Upper lobe of right lung (tissue), 1 donor: ENCODE measurements at regions not wholly inside any gene's neighbourhood (a gene's known extent, or its start where the extent isn't known, plus 50 kb on each side); places are given as distances from the start of the nearest gene placed in this dataset.

Experiments
- ATAC-seq: fragments of 200-7000 bp; cut with Tn5 transposase; one replicate; pipeline ENCODE4 v1.9.1; 2020; ENCODE audit warnings: mild to moderate bottlenecking, moderate library complexity
- DNase-seq: peaks from one replicate; pipeline ENCODE4 v3.0.0-alpha.2; 2020
- H3K27ac ChIP-seq: fragments of 200-600 bp; one replicate; pipeline ENCODE4 v1.8.0; 2022
- H3K27me3 ChIP-seq: fragments of 200-600 bp; one replicate; pipeline ENCODE4 v1.8.0; 2022; ENCODE audit warnings: mild to moderate bottlenecking
- H3K36me3 ChIP-seq: fragments of 200-600 bp; one replicate; pipeline ENCODE4 v1.8.0; 2022
- H3K4me1 ChIP-seq: fragments of 200-600 bp; one replicate; pipeline ENCODE4 v1.8.0; 2022
- H3K4me3 ChIP-seq: fragments of 200-600 bp; one replicate; pipeline ENCODE4 v1.8.0; 2022; ENCODE audit warnings: mild to moderate bottlenecking
- H3K9me3 ChIP-seq: fragments of 200-600 bp; one replicate; pipeline ENCODE4 v1.8.0; 2022
- intact Hi-C: fragments of 100-400 bp; cut with DNase I; formaldehyde crosslinking; loops from one replicate; pipeline ENCODE4 v1.11.0; 2022
- TF ChIP-seq, protein P1 (sequence below): fragments of 200-600 bp; IDR thresholded peaks from one replicate; pipeline ENCODE4 v1.8.0; 2022; ENCODE audit warnings: antibody characterized with exemption
- donor health status: DM: no; HTN: yes; CAD: no; lungs with severe emphysema.

DNA sequence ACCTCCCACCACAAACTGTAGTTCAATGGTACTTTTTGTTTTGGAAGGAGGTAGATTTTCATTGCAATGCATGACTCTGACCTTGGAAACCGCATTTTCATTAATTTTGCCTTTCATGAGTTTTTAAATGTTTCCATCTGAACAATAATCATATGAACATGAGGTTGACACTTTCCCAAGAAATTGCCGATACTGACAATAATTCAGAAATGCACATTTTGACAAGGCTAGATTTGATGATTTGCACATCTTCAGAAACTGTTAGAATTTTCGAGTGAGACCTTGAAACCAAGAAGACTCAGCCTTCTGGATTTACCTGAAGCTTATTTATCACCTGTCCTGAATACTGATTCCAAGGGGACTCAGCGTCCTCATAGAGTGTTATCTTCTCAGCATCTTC lies 93.8 kb upstream of the NTRK2 start:
- H3K9me3 ChIP-seq: no peaks in the 10 kb centered on the region
- ATAC-seq (no peak), DNase-seq (no peak)
- H3K27ac ChIP-seq: no peak overlapping the region
- intact Hi-C loops: no loop called here
- no peaks in the 10 kb centered on the region for H3K36me3 ChIP-seq
- H3K4me3 ChIP-seq: no peak overlapping the region
- TF ChIP-seq, protein P1, sequence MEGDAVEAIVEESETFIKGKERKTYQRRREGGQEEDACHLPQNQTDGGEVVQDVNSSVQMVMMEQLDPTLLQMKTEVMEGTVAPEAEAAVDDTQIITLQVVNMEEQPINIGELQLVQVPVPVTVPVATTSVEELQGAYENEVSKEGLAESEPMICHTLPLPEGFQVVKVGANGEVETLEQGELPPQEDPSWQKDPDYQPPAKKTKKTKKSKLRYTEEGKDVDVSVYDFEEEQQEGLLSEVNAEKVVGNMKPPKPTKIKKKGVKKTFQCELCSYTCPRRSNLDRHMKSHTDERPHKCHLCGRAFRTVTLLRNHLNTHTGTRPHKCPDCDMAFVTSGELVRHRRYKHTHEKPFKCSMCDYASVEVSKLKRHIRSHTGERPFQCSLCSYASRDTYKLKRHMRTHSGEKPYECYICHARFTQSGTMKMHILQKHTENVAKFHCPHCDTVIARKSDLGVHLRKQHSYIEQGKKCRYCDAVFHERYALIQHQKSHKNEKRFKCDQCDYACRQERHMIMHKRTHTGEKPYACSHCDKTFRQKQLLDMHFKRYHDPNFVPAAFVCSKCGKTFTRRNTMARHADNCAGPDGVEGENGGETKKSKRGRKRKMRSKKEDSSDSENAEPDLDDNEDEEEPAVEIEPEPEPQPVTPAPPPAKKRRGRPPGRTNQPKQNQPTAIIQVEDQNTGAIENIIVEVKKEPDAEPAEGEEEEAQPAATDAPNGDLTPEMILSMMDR: no peak
- no peaks in the 10 kb centered on the region for H3K4me1 ChIP-seq
- H3K27me3 ChIP-seq: no peaks in the 10 kb centered on the region

DNA sequence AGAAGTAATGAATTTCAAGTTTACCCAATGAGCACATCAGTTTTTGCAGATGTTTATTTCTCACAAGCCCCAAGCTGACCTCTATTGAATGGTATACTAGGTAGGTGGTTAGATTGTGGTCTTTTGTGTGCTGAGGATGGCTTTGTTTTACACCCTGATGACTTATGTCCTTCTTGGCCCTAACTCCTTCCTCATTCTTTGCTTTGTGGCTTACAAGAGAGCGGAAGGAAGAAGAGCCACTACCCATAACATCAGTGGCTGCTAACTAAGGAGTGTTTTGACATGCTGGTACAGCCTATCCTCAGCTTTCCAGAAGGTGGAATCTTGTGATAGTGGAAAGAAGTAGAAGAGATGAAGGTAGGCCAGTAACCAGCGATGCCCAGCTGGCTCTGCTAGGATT lies 85.7 kb upstream of the NTRK2 start:
- H3K4me1 ChIP-seq: no peaks in the 10 kb centered on the region
- H3K4me3 ChIP-seq: no peak overlapping the region
- DNase-seq: no peak
- intact Hi-C loops: no loop called here
- H3K27me3 ChIP-seq: no peaks in the 10 kb centered on the region
- no peaks in the 10 kb centered on the region for H3K9me3 ChIP-seq
- TF ChIP-seq, protein P1: no peak
- no peaks in the 10 kb centered on the region for H3K36me3 ChIP-seq
- no peak overlapping the region for H3K27ac ChIP-seq
- ATAC-seq: peak; percentile 53

DNA sequence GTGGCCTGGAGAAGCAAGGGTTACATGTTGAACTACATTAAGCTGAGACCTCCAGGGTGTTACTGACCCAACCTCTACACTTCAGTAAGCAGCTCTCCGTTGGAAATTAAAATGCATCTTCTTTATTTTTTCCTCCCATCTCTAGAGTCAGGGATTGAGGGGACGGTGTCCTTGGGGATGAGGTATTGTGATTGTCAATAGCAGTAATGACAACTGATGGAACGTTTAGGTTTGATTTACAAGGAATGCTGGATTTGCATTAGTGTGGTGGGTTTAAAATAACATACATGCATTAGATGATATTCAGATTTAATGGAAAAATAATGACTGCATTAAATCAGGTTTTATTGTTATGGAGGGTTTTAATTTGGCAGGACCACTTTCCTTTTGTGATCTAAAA lies 82.9 kb upstream of the NTRK2 start:
- Histone ChIP-seq H3K4me3 (no peak overlapping the region), H3K27ac (no peak overlapping the region), H3K27me3 (no peaks in the 10 kb centered on the region), H3K9me3 (no peaks in the 10 kb centered on the region), H3K36me3 (no peaks in the 10 kb centered on the region), H3K4me1 (no peaks in the 10 kb centered on the region)
- intact Hi-C loops: no loop called here
- TF ChIP-seq, protein P1: no peak
- DNase-seq (no peak), ATAC-seq (no peak)

DNA sequence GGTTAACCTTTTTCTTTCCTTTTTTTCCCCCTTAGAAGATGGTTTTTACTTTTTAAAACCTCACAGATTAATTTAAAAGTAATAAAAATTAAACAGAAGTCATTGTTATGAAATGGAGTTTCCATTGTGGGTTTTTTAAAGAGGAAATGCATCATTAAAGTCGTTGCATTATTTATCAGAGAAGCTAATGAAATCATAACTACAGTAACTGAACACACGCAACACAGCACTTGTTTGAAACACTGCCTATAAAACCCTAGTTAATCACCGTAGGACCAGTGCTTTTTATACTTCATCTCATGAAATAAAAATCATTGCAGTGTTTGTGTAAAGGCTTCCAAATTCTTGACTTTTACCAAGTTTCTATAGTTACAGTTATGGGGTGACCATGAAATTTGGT lies 82.4 kb upstream of the NTRK2 start:
- Histone ChIP-seq H3K4me1 (no peaks in the 10 kb centered on the region), H3K27ac (no peak overlapping the region), H3K27me3 (no peaks in the 10 kb centered on the region), H3K4me3 (no peak overlapping the region), H3K9me3 (no peaks in the 10 kb centered on the region), H3K36me3 (no peaks in the 10 kb centered on the region)
- ATAC-seq (no peak), DNase-seq (no peak)
- TF ChIP-seq, protein P1: no peak
- intact Hi-C loops: no loop called here

DNA sequence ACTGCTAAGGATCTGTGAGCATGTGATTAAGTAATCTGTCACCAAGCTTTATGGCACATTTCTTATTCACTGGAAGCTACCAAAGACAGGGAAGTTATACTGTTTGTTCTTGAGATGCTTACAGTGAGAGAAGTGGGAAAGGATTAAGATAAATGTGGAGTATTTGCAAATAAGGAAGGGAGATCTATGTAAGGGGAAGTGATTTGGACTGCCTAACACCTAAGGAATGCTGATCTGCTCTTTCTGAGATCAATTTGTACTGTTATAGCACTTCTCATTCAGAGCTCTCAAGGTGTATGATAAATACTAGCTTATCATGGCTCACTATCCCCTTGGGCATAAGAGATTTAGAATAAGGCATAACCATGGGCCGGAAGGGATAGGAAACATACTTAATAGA lies 80.0 kb upstream of the NTRK2 start:
- no peaks in the 10 kb centered on the region for H3K4me1 ChIP-seq

DNA sequence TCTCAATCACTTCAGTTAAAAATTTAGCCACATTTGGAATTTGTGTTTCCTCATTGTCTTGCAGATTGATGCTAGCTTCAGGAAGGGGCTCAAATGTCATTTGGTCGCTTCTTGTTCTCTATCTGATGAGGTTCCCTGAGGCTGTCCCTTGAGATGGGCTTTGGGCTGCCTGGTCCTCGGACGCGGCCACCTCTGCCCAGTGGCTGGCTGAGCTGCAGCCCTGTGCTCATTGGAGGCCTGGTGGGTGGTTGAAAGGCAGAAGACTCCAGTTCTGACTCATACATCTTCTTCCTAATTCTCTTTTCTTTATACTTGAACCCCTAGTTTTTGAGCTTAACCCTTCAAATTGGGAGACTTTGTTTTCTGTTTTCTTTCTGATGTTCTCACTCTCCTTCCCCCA lies 78.8 kb upstream of the NTRK2 start:
- H3K9me3 ChIP-seq: no peaks in the 10 kb centered on the region
- TF ChIP-seq, protein P1: no peak
- intact Hi-C loops: no loop called here
- H3K4me3 ChIP-seq: no peak overlapping the region
- ATAC-seq: no peak
- DNase-seq: no peak
- H3K4me1 ChIP-seq: no peaks in the 10 kb centered on the region
- H3K36me3 ChIP-seq: no peaks in the 10 kb centered on the region
- no peaks in the 10 kb centered on the region for H3K27me3 ChIP-seq
- H3K27ac ChIP-seq: no peak overlapping the region

More for the DNA sequence above, 80.0 kb upstream of the NTRK2 start:
- Histone ChIP-seq H3K27me3 (no peaks in the 10 kb centered on the region), H3K9me3 (no peaks in the 10 kb centered on the region), H3K4me3 (no peak overlapping the region), H3K36me3 (no peaks in the 10 kb centered on the region), H3K27ac (no peak overlapping the region)
- intact Hi-C loops: no loop called here
- ATAC-seq: peak; percentile 31
- DNase-seq: no peak
- TF ChIP-seq, protein P1: no peak
